HEK293 (cell line): ENCODE measurements at regions not wholly inside any gene's neighbourhood (a gene's known extent, or its start where the extent isn't known, plus 50 kb on each side); places are given as distances from the start of the nearest gene placed in this dataset.

ENCODE experiments used
- CTCF ChIA-PET: fragments of 350-600 bp; formaldehyde crosslinking; extraction: SDS; loops from one replicate; lab custom pipeline; 2021; ENCODE audit warnings: antibody characterized with exemption; lab: Yijun Ruan, JAX
- POLR2A ChIA-PET: fragments of 300-600 bp; formaldehyde crosslinking; extraction: SDS; loops from one replicate; lab custom pipeline; 2020; ENCODE audit warnings: antibody characterized with exemption, inconsistent platforms; lab: Yijun Ruan, JAX
- H3K27ac ChIP-seq: fragments of 200-500 bp; sonication (Bioruptor generic); 2 replicates; pipeline ENCODE4 v1.5.1; 2014; ENCODE audit warnings: low read depth, low read length, control low read depth, inconsistent platforms; ENCODE audit errors: extremely low read depth
- H3K36me3 ChIP-seq, 2 experiments: fragments of 200-500 bp in 1 of 2; sonication (Bioruptor generic) in 1 of 2; 1 replicate in 1 of 2; 2 replicates in 1 of 2; pipeline ENCODE4 v1.5.1; 2014 to 2017; ENCODE audit warnings: inconsistent platforms in 2 of 2, low read length in 2 of 2; ENCODE audit not compliant: control insufficient read depth in 2 of 2, insufficient read depth in 1 of 2
- H3K4me1 ChIP-seq: fragments of 200-500 bp; sonication (Bioruptor generic); 2 replicates; pipeline ENCODE4 v1.5.1; 2014; ENCODE audit warnings: mild to moderate bottlenecking, low read length, inconsistent platforms; ENCODE audit not compliant: control insufficient read depth, insufficient read depth
- H3K4me3 ChIP-seq: 2 replicates; pipeline ENCODE4 v1.5.1; 2011; ENCODE audit warnings: low read depth, mild to moderate bottlenecking, control low read depth, low read length, moderate library complexity
- H3K9me3 ChIP-seq: fragments of 200-500 bp; sonication (Bioruptor generic); 2 replicates; pipeline ENCODE4 v1.5.1; 2014; ENCODE audit warnings: low read depth, low read length, inconsistent platforms; ENCODE audit not compliant: control insufficient read depth, insufficient read depth
- ELK4 ChIP-seq: IDR thresholded peaks from 2 replicates; pipeline ENCODE4 v1.6.1; 2011; ENCODE audit warnings: mild to moderate bottlenecking, low read depth, low read length, borderline replicate concordance
- HOXA7 ChIP-seq: sonication (generic); formaldehyde crosslinking; IDR thresholded peaks from 2 replicates; pipeline ENCODE4 v1.8.1; 2022; ENCODE audit warnings: missing genetic modification reagents, borderline replicate concordance
- HOXD13 ChIP-seq: sonication (generic); formaldehyde crosslinking; IDR thresholded peaks from 2 replicates; pipeline ENCODE4 v1.8.0; 2022; ENCODE audit warnings: missing genetic modification reagents, borderline replicate concordance
- KLF16 ChIP-seq: fragments of 450-650 bp; formaldehyde crosslinking; IDR thresholded peaks from 2 replicates; pipeline ENCODE4 v1.5.1; 2017; ENCODE audit warnings: missing biosample characterization, missing genetic modification characterization
- KLF17 ChIP-seq: fragments of 450-650 bp; formaldehyde crosslinking; IDR thresholded peaks from 2 replicates; pipeline ENCODE4 v1.5.1; 2016; ENCODE audit warnings: missing biosample characterization, missing genetic modification characterization
- MEIS1 ChIP-seq: sonication (generic); formaldehyde crosslinking; IDR thresholded peaks from 2 replicates; pipeline ENCODE4 v1.8.1; 2022; ENCODE audit warnings: missing genetic modification reagents, mild to moderate bottlenecking, borderline replicate concordance
- MZF1 ChIP-seq: fragments of 450-650 bp; formaldehyde crosslinking; IDR thresholded peaks from 2 replicates; pipeline ENCODE4 v1.5.1; 2017; ENCODE audit warnings: missing biosample characterization, missing genetic modification characterization, borderline replicate concordance
- PRDM6 ChIP-seq: fragments of 450-650 bp; formaldehyde crosslinking; IDR thresholded peaks from 2 replicates; pipeline ENCODE4 v1.5.1; 2017; ENCODE audit warnings: missing biosample characterization, missing genetic modification characterization
- ZBTB20 ChIP-seq: fragments of 450-650 bp; formaldehyde crosslinking; IDR thresholded peaks from 2 replicates; pipeline ENCODE4 v1.5.1; 2016; ENCODE audit warnings: missing biosample characterization, missing genetic modification characterization
- ZBTB49 ChIP-seq: fragments of 450-650 bp; formaldehyde crosslinking; IDR thresholded peaks from 2 replicates; pipeline ENCODE4 v1.5.1; 2016; ENCODE audit warnings: missing biosample characterization, missing genetic modification characterization, low read depth
- ZIC2 ChIP-seq: fragments of 450-650 bp; formaldehyde crosslinking; IDR thresholded peaks from 2 replicates; pipeline ENCODE4 v1.5.1; 2016; ENCODE audit warnings: missing biosample characterization, missing genetic modification characterization
- ZNF16 ChIP-seq: fragments of 450-650 bp; formaldehyde crosslinking; IDR thresholded peaks from 2 replicates; pipeline ENCODE4 v1.5.1; 2016; ENCODE audit warnings: low read depth, missing biosample characterization, missing genetic modification characterization
- ZNF555 ChIP-seq: fragments of 450-650 bp; formaldehyde crosslinking; conservative IDR thresholded peaks from 2 replicates; pipeline ENCODE4 v1.5.1; 2017; ENCODE audit warnings: missing biosample characterization, mild to moderate bottlenecking, missing genetic modification characterization, inconsistent platforms
- ZNF629 ChIP-seq: fragments of 450-650 bp; formaldehyde crosslinking; IDR thresholded peaks from 2 replicates; pipeline ENCODE4 v1.5.1; 2017; ENCODE audit warnings: missing biosample characterization, missing genetic modification characterization
- ZNF692 ChIP-seq: fragments of 450-650 bp; formaldehyde crosslinking; IDR thresholded peaks from 2 replicates; pipeline ENCODE4 v1.5.1; 2016; ENCODE audit warnings: missing biosample characterization, missing genetic modification characterization
- ZNF843 ChIP-seq: fragments of 450-650 bp; formaldehyde crosslinking; IDR thresholded peaks from 2 replicates; pipeline ENCODE4 v1.5.1; 2016; ENCODE audit warnings: missing biosample characterization, missing genetic modification characterization

- TF ChIP-seq MEIS1 (no peak), HOXD13 (CRISPR knock-in tag) (no peak), ZNF843 (tag by site-specific recombination) (no peak)
- ChIA-PET CTCF (no interaction called here), POLR2A (no interaction called here)
- Histone ChIP-seq H3K9me3 (no peaks in the 10 kb centered on the region), H3K4me3 (no peak overlapping the region), H3K27ac (no peak overlapping the region), H3K36me3 (no peaks in the 10 kb centered on the region), H3K4me1 (no peaks in the 10 kb centered on the region)
These were observed 77.8 kb downstream of the TEX29 start for GRCh38 chr13:111398196-111398595.

GRCh38 chr13:111398715-111399299 is 78.4 kb downstream of the TEX29 start:
- POLR2A ChIA-PET, result no interaction called here
- Histone ChIP-seq H3K4me3 (no peak overlapping the region), H3K36me3 (no peaks in the 10 kb centered on the region), H3K27ac (no peak overlapping the region), H3K4me1 (no peaks in the 10 kb centered on the region), H3K9me3 (no peaks in the 10 kb centered on the region)
- TF ChIP-seq ZBTB20 (tag by site-specific recombination), result no peak
- no peak for TF ChIP-seq ZNF692
- no peak for TF ChIP-seq ZNF555
- TF ChIP-seq PRDM6, result no peak
- TF ChIP-seq KLF16, result no peak
- CTCF ChIA-PET, result no interaction called here

- ChIA-PET POLR2A (no interaction called here), CTCF (interaction anchor here (0.6 to 0.7 kb wide), 3 partner anchors 75 to 804 kb away, joined by 3 read pairs; no protein-coding TSS in a partner anchor)
- Histone ChIP-seq H3K27ac (no peak overlapping the region), H3K9me3 (no peaks in the 10 kb centered on the region), H3K4me1 (no peaks in the 10 kb centered on the region)
- no peak for TF ChIP-seq HOXA7
- no peak for TF ChIP-seq ZBTB49 (tag by site-specific recombination)
- no peak for TF ChIP-seq ZNF16 (tag by site-specific recombination)
- no peak for TF ChIP-seq ELK4
- TF ChIP-seq ZNF629 (tag by site-specific recombination), result no peak
- TF ChIP-seq KLF16, result no peak
- TF ChIP-seq KLF17 (tag by site-specific recombination), result no peak
- TF ChIP-seq ZIC2 (tag by site-specific recombination), result no peak
- no peak for TF ChIP-seq MZF1 (tag by site-specific recombination)
- TF ChIP-seq, all 188 proteins: peak for 0
- no peaks in the 10 kb centered on the region for H3K36me3 ChIP-seq
- no peak overlapping the region for H3K4me3 ChIP-seq
These were observed 78.9 kb downstream of the TEX29 start for GRCh38 chr13:111399334-111399733.
